OCI-LY1 (cell line): ENCODE measurements at regions not wholly inside any gene's neighbourhood (a gene's known extent, or its start where the extent isn't known, plus 50 kb on each side); places are given as distances from the start of the nearest gene placed in this dataset.

Experiments
- EZH2 ChIP-seq: fragments of 200-600 bp; sonication (generic), shearing (Covaris generic); IDR thresholded peaks from 2 replicates; pipeline ENCODE4 v1.8.0; 2017; ENCODE audit warnings: borderline replicate concordance, mixed run types, mild to moderate bottlenecking, antibody characterized with exemption, low read length, moderate library complexity, mixed read lengths
- TF ChIP-seq, protein P1 (sequence below): fragments of 200-600 bp; sonication (generic), shearing (Covaris generic); IDR thresholded peaks from 2 replicates; pipeline ENCODE4 v1.5.1; 2017; ENCODE audit warnings: mild to moderate bottlenecking, antibody characterized with exemption, low read length, moderate library complexity, mixed read lengths

DNA sequence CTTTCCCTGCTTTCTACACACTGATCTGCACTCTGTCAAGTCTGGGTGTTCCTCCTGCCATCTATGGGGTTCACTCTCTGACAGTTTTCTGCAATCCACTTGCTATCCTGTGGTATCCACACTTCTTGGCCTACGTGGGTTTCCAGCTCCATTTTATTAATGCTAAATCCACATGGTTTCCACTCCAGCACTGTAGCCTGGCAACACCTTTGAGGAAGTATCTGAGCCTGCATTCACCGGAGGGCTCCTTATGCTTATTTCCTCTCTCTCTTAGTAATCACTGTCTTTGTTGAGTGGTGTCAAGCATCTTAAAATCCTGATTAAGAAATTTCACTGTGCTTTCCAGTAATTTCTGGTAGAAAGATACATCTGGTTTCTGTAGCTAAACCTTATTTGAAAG, 703.7 kb downstream of the TMEM121 start:
- TF ChIP-seq, protein P1, sequence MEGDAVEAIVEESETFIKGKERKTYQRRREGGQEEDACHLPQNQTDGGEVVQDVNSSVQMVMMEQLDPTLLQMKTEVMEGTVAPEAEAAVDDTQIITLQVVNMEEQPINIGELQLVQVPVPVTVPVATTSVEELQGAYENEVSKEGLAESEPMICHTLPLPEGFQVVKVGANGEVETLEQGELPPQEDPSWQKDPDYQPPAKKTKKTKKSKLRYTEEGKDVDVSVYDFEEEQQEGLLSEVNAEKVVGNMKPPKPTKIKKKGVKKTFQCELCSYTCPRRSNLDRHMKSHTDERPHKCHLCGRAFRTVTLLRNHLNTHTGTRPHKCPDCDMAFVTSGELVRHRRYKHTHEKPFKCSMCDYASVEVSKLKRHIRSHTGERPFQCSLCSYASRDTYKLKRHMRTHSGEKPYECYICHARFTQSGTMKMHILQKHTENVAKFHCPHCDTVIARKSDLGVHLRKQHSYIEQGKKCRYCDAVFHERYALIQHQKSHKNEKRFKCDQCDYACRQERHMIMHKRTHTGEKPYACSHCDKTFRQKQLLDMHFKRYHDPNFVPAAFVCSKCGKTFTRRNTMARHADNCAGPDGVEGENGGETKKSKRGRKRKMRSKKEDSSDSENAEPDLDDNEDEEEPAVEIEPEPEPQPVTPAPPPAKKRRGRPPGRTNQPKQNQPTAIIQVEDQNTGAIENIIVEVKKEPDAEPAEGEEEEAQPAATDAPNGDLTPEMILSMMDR = no peak
- TF ChIP-seq EZH2 = no peak
